ENCODE measurements at regions not wholly inside any gene's neighbourhood (a gene's known extent, or its start where the extent isn't known, plus 50 kb on each side); places are given as distances from the start of the nearest gene placed in this dataset.

DNA sequence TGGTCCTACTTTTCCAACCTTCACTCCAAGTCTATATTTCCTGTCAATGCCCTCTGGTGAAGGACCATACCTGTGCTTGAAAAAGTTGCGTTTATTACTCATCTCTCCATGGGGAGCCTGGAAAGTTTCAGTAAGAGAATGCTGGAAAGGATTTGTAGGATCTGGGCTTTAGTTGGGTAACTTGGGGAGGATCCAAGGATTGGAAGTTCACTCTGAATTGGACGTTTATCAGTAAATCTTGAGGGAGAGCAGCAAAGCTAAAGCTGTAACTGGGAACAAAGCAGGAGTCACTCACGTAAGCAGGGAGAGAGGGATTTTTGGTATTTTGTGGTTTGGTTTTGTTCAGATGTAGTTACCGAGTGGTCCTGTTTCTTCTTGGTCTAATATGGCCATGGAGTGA, 51.4 kb upstream of the NPVF start:
- TF ChIP-seq CTCF (conservative IDR thresholded peaks at IDR 0.05; ENCODE audit: low read depth, low read length): no peak
- no peak for DNase-seq (ENCODE audit: low read depth)

GRCh38 chr7:25280181-25280580, 51.9 kb upstream of the NPVF start:
- no peak for DNase-seq (ENCODE audit: low read depth)
- no peak for TF ChIP-seq CTCF (conservative IDR thresholded peaks at IDR 0.05; ENCODE audit: low read depth, low read length)
- no peak overlapping the region for H3K4me3 ChIP-seq (ENCODE audit: low read depth, low read length)

More for the DNA sequence above, 51.4 kb upstream of the NPVF start:
- no peak overlapping the region for H3K4me3 ChIP-seq (ENCODE audit: low read depth, low read length)

DNA sequence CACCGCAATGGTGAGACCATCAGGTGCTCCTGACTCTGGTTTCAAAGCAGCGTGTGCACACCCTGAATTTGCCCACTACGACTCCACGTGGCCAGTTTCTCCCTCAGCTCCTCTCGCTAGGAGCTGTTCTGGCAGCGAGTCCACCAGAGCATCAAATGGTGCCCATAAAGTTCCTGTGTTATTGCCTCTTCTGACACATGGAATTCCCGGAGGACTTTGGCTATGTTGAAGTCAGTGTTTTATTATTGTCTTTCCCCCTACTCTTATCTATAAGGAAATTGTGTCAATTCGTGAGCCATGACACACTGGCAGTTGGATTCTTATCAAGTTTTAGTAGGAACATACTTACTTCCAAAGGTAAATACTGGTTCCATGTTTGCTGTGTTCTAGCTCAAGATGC, 53.9 kb upstream of the NPVF start:
- DNase-seq (ENCODE audit: low read depth): no peak
- no peak overlapping the region for H3K4me3 ChIP-seq (ENCODE audit: low read depth, low read length)
- no peak for TF ChIP-seq CTCF (conservative IDR thresholded peaks at IDR 0.05; ENCODE audit: low read depth, low read length)

DNA sequence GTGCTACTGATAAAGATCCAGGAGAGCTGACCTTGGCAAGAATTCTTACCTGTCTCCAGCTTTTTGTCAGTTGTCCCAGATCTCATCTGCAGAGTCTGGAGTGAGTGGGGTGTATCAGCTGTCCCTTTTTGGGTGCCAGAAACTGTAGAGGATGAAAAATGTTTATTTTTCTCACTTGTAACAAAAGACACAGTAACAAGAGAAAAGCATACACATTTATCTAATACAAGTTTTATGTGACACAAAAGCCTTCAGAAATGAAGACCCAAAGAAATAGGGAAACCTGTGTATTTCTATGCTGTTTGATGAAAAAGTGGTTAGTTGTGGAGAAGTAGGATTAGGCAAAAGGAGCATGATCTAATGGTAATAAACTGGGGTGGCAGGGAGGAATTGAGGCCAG, 58.5 kb upstream of the NPVF start:
- DNase-seq (ENCODE audit: low read depth): no peak
- no peak overlapping the region for H3K4me3 ChIP-seq (ENCODE audit: low read depth, low read length)
- no peak for TF ChIP-seq CTCF (conservative IDR thresholded peaks at IDR 0.05; ENCODE audit: low read depth, low read length)

GRCh38 chr7:25287291-25287690, 59.0 kb upstream of the NPVF start:
- DNase-seq (ENCODE audit: low read depth): no peak
- no peak overlapping the region for H3K4me3 ChIP-seq (ENCODE audit: low read depth, low read length)
- no peak for TF ChIP-seq CTCF (conservative IDR thresholded peaks at IDR 0.05; ENCODE audit: low read depth, low read length)

DNA sequence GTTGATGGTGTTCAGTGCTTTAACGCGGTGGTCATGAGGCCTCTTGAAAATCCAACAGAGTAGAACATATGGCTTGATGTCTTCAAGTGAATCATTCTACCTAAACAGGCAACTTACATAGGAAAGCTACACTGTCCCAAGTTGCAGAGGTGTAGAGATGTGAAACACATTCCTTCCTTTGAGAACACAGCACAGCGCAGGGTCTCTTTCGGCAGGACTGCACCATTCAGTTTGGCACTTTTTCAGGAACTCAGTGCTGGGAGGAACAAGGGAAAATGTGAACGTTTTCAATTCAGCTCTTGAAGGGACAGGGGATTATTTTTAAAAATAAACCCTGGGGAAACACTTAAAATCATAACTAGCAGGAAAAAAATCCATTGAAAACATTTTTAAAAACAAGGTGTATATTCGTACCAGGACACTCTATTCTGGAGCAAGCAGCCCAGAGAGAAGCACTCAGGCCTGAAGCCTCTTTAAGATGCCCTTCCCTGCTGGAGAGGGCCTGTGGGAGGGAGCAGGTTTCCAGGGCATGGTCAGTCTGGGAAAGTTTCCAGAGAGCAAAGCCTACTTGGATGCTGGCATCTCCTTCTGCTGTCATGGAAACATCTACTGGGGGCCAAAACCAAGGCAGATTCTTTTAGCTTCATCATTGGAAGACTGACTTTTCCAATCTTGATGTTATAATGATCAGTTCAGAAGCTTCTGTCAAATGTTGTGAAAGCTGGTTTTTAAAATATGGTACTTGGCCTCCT, 60.4 kb upstream of the NPVF start:
- H3K4me3 ChIP-seq (ENCODE audit: low read depth, low read length): no peak overlapping the region
- no peak for TF ChIP-seq CTCF (conservative IDR thresholded peaks at IDR 0.05; ENCODE audit: low read depth, low read length)
- no peak for DNase-seq (ENCODE audit: low read depth)

DNA sequence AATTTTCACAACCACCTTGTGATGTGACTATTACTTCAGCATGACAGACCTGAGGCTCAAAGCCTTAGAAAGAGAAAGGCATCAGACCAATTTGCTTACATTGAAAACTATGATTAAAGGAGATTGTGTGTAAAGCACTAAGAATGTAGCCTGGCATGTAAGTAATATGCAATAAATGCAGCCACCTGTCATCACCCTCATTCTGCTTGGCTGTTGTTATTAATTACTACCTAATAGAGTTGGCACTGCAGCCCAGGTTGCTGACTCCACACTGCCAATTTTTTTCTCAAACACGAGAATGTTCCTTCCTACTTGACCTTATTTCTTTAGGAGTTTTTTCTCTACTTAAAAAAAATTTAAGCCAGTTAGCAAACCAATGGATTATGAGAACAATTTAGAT, 61.2 kb upstream of the NPVF start:
- TF ChIP-seq CTCF (conservative IDR thresholded peaks at IDR 0.05; ENCODE audit: low read depth, low read length): no peak
- no peak overlapping the region for H3K4me3 ChIP-seq (ENCODE audit: low read depth, low read length)
- no peak for DNase-seq (ENCODE audit: low read depth)
